CD4-positive, alpha-beta T cell treated with Interleukin-15 for 1 hour (primary cell): ENCODE measurements at regions not wholly inside any gene's neighbourhood (a gene's known extent, or its start where the extent isn't known, plus 50 kb on each side); places are given as distances from the start of the nearest gene placed in this dataset.
A peak's percentile ranks its signal among the peaks of the same experiment; 100 is the strongest.

Experiments used
- DNase-seq: peaks from one replicate; pipeline ENCODE4 v3.0.0-alpha.2; 2020

- no peak for DNase-seq
These were observed 617.5 kb upstream of the WWC1 start for GRCh38 chr5:167673942-167674341.

GRCh38 chr5:167678481-167678880 lies 613.0 kb upstream of the WWC1 start:
- no peak for DNase-seq

GRCh38 chr5:167684251-167684650 lies 607.2 kb upstream of the WWC1 start:
- no peak for DNase-seq

GRCh38 chr5:167688341-167689130 lies 602.9 kb upstream of the WWC1 start:
- no peak for DNase-seq

GRCh38 chr5:167694325-167695147 lies 596.9 kb upstream of the WWC1 start:
- no peak for DNase-seq

- DNase-seq, result no peak
These were observed 594.7 kb upstream of the WWC1 start for GRCh38 chr5:167696558-167697314.

- no peak for DNase-seq
These were observed 592.0 kb upstream of the WWC1 start for GRCh38 chr5:167699432-167699831.

- DNase-seq, result no peak
These were observed 590.4 kb upstream of the WWC1 start for GRCh38 chr5:167701051-167701450.

GRCh38 chr5:167702014-167702413 lies 589.4 kb upstream of the WWC1 start:
- DNase-seq, result no peak

- DNase-seq, result no peak
These were observed 583.0 kb upstream of the WWC1 start for GRCh38 chr5:167708449-167708848.

- DNase-seq, result no peak
These were observed 581.8 kb upstream of the WWC1 start for GRCh38 chr5:167709625-167710024.

GRCh38 chr5:167710444-167711073 lies 580.9 kb upstream of the WWC1 start:
- no peak for DNase-seq

GRCh38 chr5:167712986-167713585 lies 578.4 kb upstream of the WWC1 start:
- DNase-seq, result no peak

GRCh38 chr5:167713896-167714295 lies 577.5 kb upstream of the WWC1 start:
- no peak for DNase-seq

GRCh38 chr5:167716126-167716775 lies 575.2 kb upstream of the WWC1 start:
- no peak for DNase-seq

GRCh38 chr5:167720259-167720658 lies 571.2 kb upstream of the WWC1 start:
- DNase-seq, result no peak

- no peak for DNase-seq
These were observed 570.7 kb upstream of the WWC1 start for GRCh38 chr5:167720676-167721260.

- no peak for DNase-seq
These were observed 569.5 kb upstream of the WWC1 start for GRCh38 chr5:167721926-167722440.

- peak; percentile 29 for DNase-seq
These were observed 568.1 kb upstream of the WWC1 start for GRCh38 chr5:167723254-167723871.

- no peak for DNase-seq
These were observed 566.2 kb upstream of the WWC1 start for GRCh38 chr5:167725264-167725663.

- no peak for DNase-seq
These were observed 565.7 kb upstream of the WWC1 start for GRCh38 chr5:167725741-167726140.
